ENCODE measurements at regions not wholly inside any gene's neighbourhood (a gene's known extent, or its start where the extent isn't known, plus 50 kb on each side); places are given as distances from the start of the nearest gene placed in this dataset.
A peak's percentile ranks its signal among the peaks of the same experiment; 100 is the strongest.

DNA sequence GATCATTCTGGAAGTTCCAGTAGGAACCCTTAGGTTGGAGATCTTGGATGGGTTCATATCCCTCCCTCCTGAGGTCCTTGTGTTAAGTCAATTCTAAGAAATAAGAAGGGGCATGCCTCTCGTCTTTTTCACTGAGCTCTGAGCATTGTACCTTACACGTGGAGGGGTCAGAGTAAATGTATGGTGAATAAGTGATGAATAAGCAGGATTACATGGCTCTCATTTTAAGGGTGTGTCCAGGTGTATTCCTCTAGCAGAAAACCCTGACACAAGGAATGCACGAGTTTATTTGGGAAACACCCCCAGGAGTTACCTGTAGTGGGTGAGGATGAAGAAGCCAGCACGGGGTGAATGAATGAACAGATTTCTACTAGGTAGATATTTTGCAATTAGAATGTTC lies 400.2 kb downstream of the KIF16B start:
- H3K36me3 Mint-ChIP-seq: no peaks in the 10 kb centered on the region
- Histone ChIP-seq H3K27me3 (ENCODE audit: control insufficient read depth, insufficient read depth, low read length) (no peaks in the 10 kb centered on the region), H3K9me3 (ENCODE audit: control insufficient read depth in 2 of 2, low read length in 2 of 2) (no peaks in the 10 kb centered on the region), H3K4me1 (ENCODE audit: control insufficient read depth, insufficient read depth, low read length, poor library complexity, severe bottlenecking) (no peaks in the 10 kb centered on the region), H3K27ac (ENCODE audit: insufficient read depth, low read length, poor library complexity, severe bottlenecking) (no peak overlapping the region), H3K4me3 (ENCODE audit: low read depth, low read length) (no peak overlapping the region), H3K36me3 (ENCODE audit: control insufficient read depth, insufficient read depth, low read length) (no peaks in the 10 kb centered on the region)
- no peak overlapping the region for H3K4me3 Mint-ChIP-seq
- DNase-seq (no peak), ATAC-seq (ENCODE audit: low read depth in 2 of 2) (no peak)
- no peaks in the 10 kb centered on the region for H3K4me1 Mint-ChIP-seq
- H3K9me3 Mint-ChIP-seq: peaks cover 3 to 10% (median 5%) of the 10 kb centered on the region in 7 donors
- no peaks in the 10 kb centered on the region for H3K27me3 Mint-ChIP-seq
- H3K27ac Mint-ChIP-seq: no peak overlapping the region

DNA sequence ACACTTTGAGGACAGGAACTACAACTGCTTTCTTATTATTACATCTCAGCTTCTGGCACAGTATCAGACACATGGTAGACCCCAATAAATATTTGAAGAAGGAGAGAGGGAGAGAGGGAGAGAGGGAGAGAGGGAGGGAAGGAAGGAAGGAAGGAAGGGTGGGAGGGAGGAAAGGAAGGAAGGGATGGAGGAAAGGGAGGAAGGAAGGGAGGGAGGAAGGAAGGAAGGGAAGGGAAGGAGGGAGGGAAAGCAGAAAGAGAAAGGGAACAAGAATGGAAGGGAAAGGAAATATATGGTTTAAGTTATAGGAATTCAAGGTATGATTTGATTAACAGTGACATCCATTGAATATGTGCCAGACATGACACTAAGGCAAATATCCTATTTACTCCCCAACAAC lies 402.1 kb downstream of the KIF16B start:
- DNase-seq: no peak

DNA sequence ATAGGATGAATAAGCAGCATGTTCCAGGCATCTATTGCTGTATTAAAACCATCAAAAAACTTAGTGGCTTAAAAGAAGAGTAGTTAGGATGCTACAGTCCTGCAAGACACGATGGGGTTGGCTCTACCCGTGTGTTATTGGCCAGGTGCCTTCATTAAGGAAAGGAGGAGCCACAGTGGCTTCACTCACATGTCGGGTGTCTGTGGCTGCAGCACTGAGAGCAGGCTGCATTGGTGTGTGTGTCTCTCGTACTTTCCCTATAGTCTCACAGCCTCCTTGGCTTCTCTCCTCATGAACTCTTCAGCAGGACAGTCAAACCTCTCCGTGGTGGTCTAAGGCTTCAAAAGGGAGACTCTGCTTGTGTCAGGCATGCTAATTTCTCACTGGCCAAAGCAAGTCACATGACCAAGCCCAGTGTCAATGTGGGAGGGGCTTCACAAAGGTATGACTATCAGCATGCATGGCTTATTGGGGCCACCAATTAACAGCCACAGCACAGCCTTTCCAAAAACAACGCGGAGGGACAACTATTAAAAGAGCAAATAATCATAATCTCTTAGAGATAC lies 402.8 kb downstream of the KIF16B start:
- no peaks in the 10 kb centered on the region for H3K4me1 Mint-ChIP-seq
- H3K4me1 ChIP-seq (ENCODE audit: control insufficient read depth, insufficient read depth, low read length, poor library complexity, severe bottlenecking): no peaks in the 10 kb centered on the region
- no peak for ATAC-seq (ENCODE audit: low read depth in 2 of 2)

More for the DNA sequence above, 402.1 kb downstream of the KIF16B start:
- Mint-ChIP-seq H3K27me3 (no peaks in the 10 kb centered on the region), H3K4me1 (no peaks in the 10 kb centered on the region), H3K36me3 (no peaks in the 10 kb centered on the region), H3K9me3 (peaks cover 0 to 6% (median 3%) of the 10 kb centered on the region in 7 donors), H3K4me3 (no peak overlapping the region), H3K27ac (no peak overlapping the region)
- ATAC-seq (ENCODE audit: low read depth in 2 of 2): no peak
- no peaks in the 10 kb centered on the region for H3K4me1 ChIP-seq (ENCODE audit: control insufficient read depth, insufficient read depth, low read length, poor library complexity, severe bottlenecking)
- no peaks in the 10 kb centered on the region for H3K36me3 ChIP-seq (ENCODE audit: control insufficient read depth, insufficient read depth, low read length)
- H3K4me3 ChIP-seq (ENCODE audit: low read depth, low read length): no peak overlapping the region
- H3K9me3 ChIP-seq (ENCODE audit: control insufficient read depth in 2 of 2, low read length in 2 of 2): no peaks in the 10 kb centered on the region
- no peak overlapping the region for H3K27ac ChIP-seq (ENCODE audit: insufficient read depth, low read length, poor library complexity, severe bottlenecking)
- no peaks in the 10 kb centered on the region for H3K27me3 ChIP-seq (ENCODE audit: control insufficient read depth, insufficient read depth, low read length)

DNA sequence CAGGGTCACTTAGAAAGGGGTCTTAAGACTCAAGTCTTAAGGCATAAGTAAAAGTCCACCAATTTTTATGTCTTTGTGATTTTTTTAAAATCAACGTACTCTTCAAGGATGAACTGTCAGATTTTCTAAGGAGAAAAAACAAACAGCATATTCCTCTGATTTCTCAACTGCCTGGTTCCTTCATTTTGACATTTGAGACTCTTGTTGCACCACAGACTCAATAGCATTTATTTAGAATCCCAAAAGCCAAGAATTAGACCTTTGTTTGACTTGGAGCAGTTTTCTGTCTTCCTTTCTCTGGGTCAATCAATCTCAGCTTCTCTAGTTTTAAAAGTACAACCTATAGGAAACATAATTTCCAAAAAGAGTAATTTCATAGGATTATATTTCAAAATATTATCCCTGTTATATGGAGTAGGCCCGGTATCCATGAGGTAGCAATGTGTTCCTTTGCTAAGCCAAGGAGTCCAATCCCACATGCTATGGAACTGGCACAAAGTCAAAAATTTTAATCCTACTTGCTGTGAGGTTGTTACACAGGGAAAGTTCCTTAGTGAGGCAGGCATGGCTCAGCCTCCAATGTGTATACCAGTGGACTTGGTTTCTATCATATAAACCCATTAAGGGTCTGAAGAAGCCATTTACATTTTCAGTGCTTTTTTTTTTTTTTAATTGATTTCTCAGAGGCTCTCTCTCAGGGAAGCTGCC lies 405.7 kb downstream of the KIF16B start:
- Mint-ChIP-seq H3K4me3 (no peak overlapping the region), H3K27me3 (no peaks in the 10 kb centered on the region), H3K9me3 (peaks cover 0 to 11% (median 5%) of the 10 kb centered on the region in 7 donors), H3K4me1 (no peaks in the 10 kb centered on the region), H3K36me3 (no peaks in the 10 kb centered on the region), H3K27ac (no peak overlapping the region)
- Histone ChIP-seq H3K4me1 (ENCODE audit: control insufficient read depth, insufficient read depth, low read length, poor library complexity, severe bottlenecking) (no peaks in the 10 kb centered on the region), H3K9me3 (ENCODE audit: control insufficient read depth in 2 of 2, low read length in 2 of 2) (no peaks in the 10 kb centered on the region), H3K36me3 (ENCODE audit: control insufficient read depth, insufficient read depth, low read length) (no peaks in the 10 kb centered on the region), H3K4me3 (ENCODE audit: low read depth, low read length) (no peak overlapping the region), H3K27ac (ENCODE audit: insufficient read depth, low read length, poor library complexity, severe bottlenecking) (no peak overlapping the region), H3K27me3 (ENCODE audit: control insufficient read depth, insufficient read depth, low read length) (no peaks in the 10 kb centered on the region)
- no peak for DNase-seq
- ATAC-seq (ENCODE audit: low read depth in 2 of 2): no peak

More for the DNA sequence above, 402.8 kb downstream of the KIF16B start:
- Mint-ChIP-seq H3K9me3 (peaks cover 0 to 6% (median 3%) of the 10 kb centered on the region in 7 donors), H3K4me3 (no peak overlapping the region), H3K27ac (no peak overlapping the region), H3K36me3 (no peaks in the 10 kb centered on the region), H3K27me3 (no peaks in the 10 kb centered on the region)
- no peak overlapping the region for H3K4me3 ChIP-seq (ENCODE audit: low read depth, low read length)
- H3K9me3 ChIP-seq (ENCODE audit: control insufficient read depth in 2 of 2, low read length in 2 of 2): no peaks in the 10 kb centered on the region
- no peaks in the 10 kb centered on the region for H3K36me3 ChIP-seq (ENCODE audit: control insufficient read depth, insufficient read depth, low read length)
- H3K27me3 ChIP-seq (ENCODE audit: control insufficient read depth, insufficient read depth, low read length): no peaks in the 10 kb centered on the region
- no peak for DNase-seq
- H3K27ac ChIP-seq (ENCODE audit: insufficient read depth, low read length, poor library complexity, severe bottlenecking): no peak overlapping the region

DNA sequence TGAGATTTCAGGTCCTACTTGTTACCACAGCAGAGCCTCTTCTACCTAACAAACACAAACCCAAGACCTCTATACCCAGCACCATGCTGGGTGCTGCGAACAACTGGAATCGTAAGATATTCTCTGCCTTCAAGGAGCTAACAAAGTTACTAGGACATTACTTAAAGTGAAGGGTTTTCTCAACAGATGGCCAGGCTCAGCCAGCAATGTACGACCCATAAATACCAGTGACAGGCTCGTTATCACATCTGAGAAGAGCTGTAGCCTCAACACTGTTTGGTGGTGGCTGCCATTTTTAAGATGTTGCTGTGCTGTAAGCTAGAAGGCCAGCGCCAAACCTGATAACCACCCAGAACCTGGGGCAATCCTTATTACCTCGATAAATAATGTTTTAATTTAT lies 406.5 kb downstream of the KIF16B start:
- DNase-seq (no peak), ATAC-seq (ENCODE audit: low read depth in 2 of 2) (no peak)
- Mint-ChIP-seq H3K27ac (no peak overlapping the region), H3K36me3 (no peaks in the 10 kb centered on the region), H3K4me3 (no peak overlapping the region), H3K4me1 (no peaks in the 10 kb centered on the region), H3K9me3 (peaks cover 0 to 11% (median 5%) of the 10 kb centered on the region in 7 donors), H3K27me3 (no peaks in the 10 kb centered on the region)
- Histone ChIP-seq H3K4me1 (ENCODE audit: control insufficient read depth, insufficient read depth, low read length, poor library complexity, severe bottlenecking) (no peaks in the 10 kb centered on the region), H3K4me3 (ENCODE audit: low read depth, low read length) (no peak overlapping the region), H3K27ac (ENCODE audit: insufficient read depth, low read length, poor library complexity, severe bottlenecking) (no peak overlapping the region), H3K9me3 (ENCODE audit: control insufficient read depth in 2 of 2, low read length in 2 of 2) (no peaks in the 10 kb centered on the region), H3K27me3 (ENCODE audit: control insufficient read depth, insufficient read depth, low read length) (no peaks in the 10 kb centered on the region), H3K36me3 (ENCODE audit: control insufficient read depth, insufficient read depth, low read length) (no peaks in the 10 kb centered on the region)

DNA sequence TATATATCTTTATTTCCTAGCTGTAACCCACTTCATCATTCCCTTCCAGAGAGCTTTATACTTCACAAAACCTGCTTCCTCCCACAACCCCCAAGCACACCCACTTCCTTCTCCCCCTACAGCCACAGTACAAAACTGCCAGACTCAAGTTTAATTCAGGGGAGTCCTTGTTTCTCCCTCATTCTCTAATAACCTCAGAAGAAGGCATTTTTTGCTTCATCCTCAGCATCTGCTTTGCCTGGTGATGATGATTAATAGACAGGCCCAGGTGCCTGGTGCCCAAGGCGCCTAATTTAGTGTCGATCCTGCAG lies 414.3 kb downstream of the KIF16B start:
- Mint-ChIP-seq H3K4me3 (no peak overlapping the region), H3K9me3 (peaks cover 0 to 11% (median 5%) of the 10 kb centered on the region in 7 donors), H3K4me1 (no peaks in the 10 kb centered on the region), H3K27ac (no peak overlapping the region), H3K27me3 (no peaks in the 10 kb centered on the region), H3K36me3 (no peaks in the 10 kb centered on the region)
- Histone ChIP-seq H3K27ac (ENCODE audit: insufficient read depth, low read length, poor library complexity, severe bottlenecking) (no peak overlapping the region), H3K4me1 (ENCODE audit: control insufficient read depth, insufficient read depth, low read length, poor library complexity, severe bottlenecking) (no peaks in the 10 kb centered on the region), H3K27me3 (ENCODE audit: control insufficient read depth, insufficient read depth, low read length) (no peaks in the 10 kb centered on the region), H3K4me3 (ENCODE audit: low read depth, low read length) (no peak overlapping the region), H3K9me3 (ENCODE audit: control insufficient read depth in 2 of 2, low read length in 2 of 2) (no peaks in the 10 kb centered on the region), H3K36me3 (ENCODE audit: control insufficient read depth, insufficient read depth, low read length) (no peaks in the 10 kb centered on the region)
- DNase-seq (no peak), ATAC-seq (ENCODE audit: low read depth in 2 of 2) (no peak)

DNA sequence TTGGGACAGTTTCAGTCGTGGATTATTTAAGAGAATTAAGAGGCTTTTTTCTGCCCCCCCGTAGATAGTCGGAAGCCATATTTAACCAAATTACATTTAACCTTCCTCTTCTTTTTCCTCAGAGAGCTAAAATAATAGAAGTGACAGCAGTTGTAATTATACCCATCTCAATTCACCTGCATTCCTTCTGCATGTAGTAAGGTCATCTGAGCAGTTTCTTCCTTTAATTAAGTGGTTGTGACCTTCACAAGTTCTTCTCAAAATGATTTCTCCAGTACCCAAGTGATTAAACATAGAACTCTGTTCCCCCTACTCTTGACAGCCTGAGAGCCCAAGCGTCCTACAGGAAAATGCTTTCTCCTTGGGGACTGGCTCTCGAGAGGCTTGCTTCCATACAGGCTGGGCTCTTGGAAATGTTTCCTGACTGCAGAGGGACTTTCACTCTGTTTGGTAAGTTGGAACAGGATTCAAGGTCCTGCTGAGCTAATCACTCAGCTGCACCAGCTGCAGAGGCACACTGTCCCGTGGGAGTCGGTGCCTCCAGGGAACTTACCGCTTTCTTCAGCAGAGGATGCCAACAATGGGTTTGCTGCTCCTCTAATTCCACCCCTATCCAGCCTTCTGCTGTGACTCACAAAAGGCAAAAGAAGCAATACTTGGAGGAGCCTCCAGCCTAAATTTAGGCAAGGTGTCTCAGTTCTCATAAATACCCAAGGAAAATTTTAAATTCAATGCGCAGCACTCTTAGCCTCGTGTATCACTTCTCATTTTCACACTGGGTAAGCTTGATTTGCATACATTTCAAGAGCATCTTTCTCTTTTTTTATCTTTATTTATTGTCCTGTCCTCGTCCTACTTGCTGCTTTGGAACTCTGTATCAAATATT lies 414.9 kb downstream of the KIF16B start:
- ATAC-seq (ENCODE audit: low read depth in 2 of 2) (peak in 1 of 2 donors; percentile 31), DNase-seq (no peak)
- Mint-ChIP-seq H3K9me3 (peaks cover 0 to 9% (median 5%) of the 10 kb centered on the region in 7 donors), H3K4me1 (no peaks in the 10 kb centered on the region), H3K27me3 (no peaks in the 10 kb centered on the region), H3K27ac (peak overlapping the region in 1 of 3 donors; percentile 16), H3K4me3 (no peak overlapping the region), H3K36me3 (no peaks in the 10 kb centered on the region)
- no peaks in the 10 kb centered on the region for H3K27me3 ChIP-seq (ENCODE audit: control insufficient read depth, insufficient read depth, low read length)
- no peak overlapping the region for H3K27ac ChIP-seq (ENCODE audit: insufficient read depth, low read length, poor library complexity, severe bottlenecking)
- no peaks in the 10 kb centered on the region for H3K4me1 ChIP-seq (ENCODE audit: control insufficient read depth, insufficient read depth, low read length, poor library complexity, severe bottlenecking)
- H3K9me3 ChIP-seq (ENCODE audit: control insufficient read depth in 2 of 2, low read length in 2 of 2): no peaks in the 10 kb centered on the region
- no peak overlapping the region for H3K4me3 ChIP-seq (ENCODE audit: low read depth, low read length)
- no peaks in the 10 kb centered on the region for H3K36me3 ChIP-seq (ENCODE audit: control insufficient read depth, insufficient read depth, low read length)
